Upper lobe of right lung (tissue), 1 donor: ENCODE measurements at regions not wholly inside any gene's neighbourhood (a gene's known extent, or its start where the extent isn't known, plus 50 kb on each side); places are given as distances from the start of the nearest gene placed in this dataset.

Source experiments
- ATAC-seq: fragments of 200-7000 bp; cut with Tn5 transposase; one replicate; pipeline ENCODE4 v1.9.1; 2020; ENCODE audit warnings: mild to moderate bottlenecking, moderate library complexity
- DNase-seq: peaks from one replicate; pipeline ENCODE4 v3.0.0-alpha.2; 2020
- H3K27ac ChIP-seq: fragments of 200-600 bp; one replicate; pipeline ENCODE4 v1.8.0; 2022
- H3K27me3 ChIP-seq: fragments of 200-600 bp; one replicate; pipeline ENCODE4 v1.8.0; 2022; ENCODE audit warnings: mild to moderate bottlenecking
- H3K36me3 ChIP-seq: fragments of 200-600 bp; one replicate; pipeline ENCODE4 v1.8.0; 2022
- H3K4me1 ChIP-seq: fragments of 200-600 bp; one replicate; pipeline ENCODE4 v1.8.0; 2022
- H3K4me3 ChIP-seq: fragments of 200-600 bp; one replicate; pipeline ENCODE4 v1.8.0; 2022; ENCODE audit warnings: mild to moderate bottlenecking
- H3K9me3 ChIP-seq: fragments of 200-600 bp; one replicate; pipeline ENCODE4 v1.8.0; 2022
- CTCF ChIP-seq: fragments of 200-600 bp; IDR thresholded peaks from one replicate; pipeline ENCODE4 v1.8.0; 2022; ENCODE audit warnings: antibody characterized with exemption
- intact Hi-C: fragments of 100-400 bp; cut with DNase I; formaldehyde crosslinking; loops from one replicate; pipeline ENCODE4 v1.11.0; 2022
- donor health status: DM: no; HTN: yes; CAD: no; lungs with severe emphysema.

- Histone ChIP-seq H3K4me3 (no peak overlapping the region), H3K27ac (no peak overlapping the region), H3K9me3 (no peaks in the 10 kb centered on the region), H3K36me3 (no peaks in the 10 kb centered on the region), H3K27me3 (no peaks in the 10 kb centered on the region), H3K4me1 (no peaks in the 10 kb centered on the region)
- intact Hi-C loops = no loop called here
- DNase-seq = no peak
- no peak for TF ChIP-seq CTCF
- no peak for ATAC-seq
Observed at GRCh38 chr16:51876934-51877333, 670.0 kb downstream of the TOX3 start.

DNA sequence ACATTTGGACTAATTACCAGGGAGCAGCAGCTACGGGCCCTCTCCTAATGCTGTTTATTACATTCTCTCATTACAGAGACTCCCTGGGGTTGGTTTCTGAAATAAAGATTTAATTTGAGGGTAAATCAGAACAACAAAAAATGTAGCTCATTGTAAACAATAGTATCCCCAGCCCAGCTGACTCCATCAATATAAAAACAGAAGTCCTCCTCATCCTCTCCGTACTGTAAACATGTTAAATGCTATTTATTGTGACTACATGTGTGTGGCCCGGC, 670.4 kb downstream of the TOX3 start:
- no peaks in the 10 kb centered on the region for H3K9me3 ChIP-seq
- no peaks in the 10 kb centered on the region for H3K36me3 ChIP-seq
- intact Hi-C loops = no loop called here
- no peaks in the 10 kb centered on the region for H3K4me1 ChIP-seq
- no peak for ATAC-seq
- no peak overlapping the region for H3K27ac ChIP-seq
- no peak for DNase-seq
- no peak for TF ChIP-seq CTCF
- no peak overlapping the region for H3K4me3 ChIP-seq
- no peaks in the 10 kb centered on the region for H3K27me3 ChIP-seq

DNA sequence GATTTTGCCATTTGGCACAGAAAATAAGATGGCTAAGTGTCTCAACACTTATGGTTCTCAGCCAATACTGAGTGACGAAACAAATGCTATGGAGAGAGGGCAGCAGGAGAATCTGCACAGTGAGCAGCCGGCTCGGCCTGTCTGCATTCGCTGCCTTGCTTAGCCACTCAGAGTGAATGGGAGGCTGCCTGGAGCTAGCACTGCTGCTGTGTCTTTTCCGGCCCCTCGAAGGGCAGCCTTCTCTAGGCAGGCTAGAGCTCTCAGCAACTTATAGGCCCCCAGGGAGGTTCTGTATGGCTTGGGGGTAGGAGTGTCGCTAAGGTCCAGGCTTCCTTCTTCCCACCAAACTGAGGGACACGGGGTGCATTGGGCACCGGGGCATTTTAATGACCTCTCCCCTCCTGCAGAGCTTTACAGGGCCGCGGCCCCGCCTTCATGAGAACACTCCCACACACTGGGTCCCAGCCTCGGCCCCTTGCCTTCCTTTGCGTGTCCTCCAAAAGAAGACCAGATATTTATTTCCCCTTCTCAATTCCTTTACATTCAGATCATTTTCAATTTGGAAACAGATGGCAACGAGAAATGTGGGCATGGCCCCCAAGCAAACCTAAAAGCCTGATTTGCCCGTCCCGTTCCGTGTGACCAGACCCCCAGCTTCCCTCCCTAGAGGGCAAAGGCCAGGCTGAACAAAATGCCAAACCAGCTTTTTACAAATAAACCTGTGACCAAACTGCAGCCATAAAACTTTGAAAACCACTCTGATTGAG, 670.9 kb downstream of the TOX3 start:
- Histone ChIP-seq H3K4me3 (no peak overlapping the region), H3K4me1 (no peaks in the 10 kb centered on the region), H3K9me3 (no peaks in the 10 kb centered on the region), H3K27me3 (no peaks in the 10 kb centered on the region), H3K27ac (no peak overlapping the region), H3K36me3 (no peaks in the 10 kb centered on the region)
- DNase-seq (no peak), ATAC-seq (no peak)
- intact Hi-C loops = no loop called here
- TF ChIP-seq CTCF = no peak

- no peaks in the 10 kb centered on the region for H3K36me3 ChIP-seq
- intact Hi-C loops = no loop called here
- DNase-seq (no peak), ATAC-seq (no peak)
- H3K27me3 ChIP-seq = no peaks in the 10 kb centered on the region
- TF ChIP-seq CTCF = no peak
- H3K4me3 ChIP-seq = no peak overlapping the region
- no peaks in the 10 kb centered on the region for H3K4me1 ChIP-seq
- H3K9me3 ChIP-seq = no peaks in the 10 kb centered on the region
- no peak overlapping the region for H3K27ac ChIP-seq
Observed at GRCh38 chr16:51872524-51872923, 674.4 kb downstream of the TOX3 start.

DNA sequence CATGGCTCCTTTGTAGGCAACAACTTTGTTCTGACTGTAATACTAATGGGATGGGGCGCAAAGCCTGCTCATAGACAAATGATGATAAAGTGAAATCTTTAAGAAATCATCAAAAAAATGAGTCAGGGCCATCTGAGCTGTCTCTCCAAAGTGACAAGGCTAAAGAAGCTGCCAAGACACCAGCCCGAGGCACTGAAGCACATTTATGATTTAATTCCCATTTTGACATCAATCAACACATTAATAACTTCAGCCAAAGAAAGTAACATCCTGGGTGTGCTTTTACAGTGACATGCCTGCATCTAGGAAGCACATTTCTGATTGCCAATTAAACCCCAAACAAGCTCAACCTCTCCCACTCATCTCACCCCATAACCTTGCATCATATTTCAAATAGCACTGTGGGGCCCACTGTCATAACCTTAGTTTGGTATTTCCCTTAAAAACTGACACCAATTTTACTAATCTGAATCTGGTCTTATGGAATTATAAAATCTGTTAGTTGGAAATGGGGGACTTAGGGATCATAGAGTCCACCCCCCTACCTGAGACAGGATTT, 676.6 kb downstream of the TOX3 start:
- intact Hi-C loops = no loop called here
- no peak for ATAC-seq
- no peak for DNase-seq
- no peaks in the 10 kb centered on the region for H3K36me3 ChIP-seq
- no peaks in the 10 kb centered on the region for H3K4me1 ChIP-seq
- TF ChIP-seq CTCF = no peak
- no peak overlapping the region for H3K27ac ChIP-seq
- no peak overlapping the region for H3K4me3 ChIP-seq
- H3K27me3 ChIP-seq = no peaks in the 10 kb centered on the region
- H3K9me3 ChIP-seq = no peaks in the 10 kb centered on the region

GRCh38 chr16:51869176-51869575, 677.8 kb downstream of the TOX3 start:
- Histone ChIP-seq H3K4me1 (no peaks in the 10 kb centered on the region), H3K27me3 (no peaks in the 10 kb centered on the region), H3K4me3 (no peak overlapping the region), H3K9me3 (no peaks in the 10 kb centered on the region), H3K27ac (no peak overlapping the region), H3K36me3 (no peaks in the 10 kb centered on the region)
- no peak for ATAC-seq
- intact Hi-C loops = no loop called here
- DNase-seq = no peak
- TF ChIP-seq CTCF = no peak
